GM12878 (cell line): ENCODE measurements at regions not wholly inside any gene's neighbourhood (a gene's known extent, or its start where the extent isn't known, plus 50 kb on each side); places are given as distances from the start of the nearest gene placed in this dataset.

Source experiments
- ATAC-seq: fragments of 200-7000 bp; cut with Tn5 transposase; 3 replicates; pipeline ENCODE4 v1.9.1; 2020; ENCODE audit warnings: mild to moderate bottlenecking, moderate library complexity
- BruUV-seq: library from RNA; stranded (reverse); fragments of 400-500 nt; replicated peaks from 2 replicates; lab custom pipeline; 2021; lab: Mats Ljungman, UMichigan
- CTCF ChIA-PET: fragments of 300-600 bp; sonication (Branson Sonifier 250); formaldehyde crosslinking; extraction: SDS; loops from one replicate; lab custom pipeline; 2021; ENCODE audit warnings: inconsistent platforms; lab: Yijun Ruan, JAX
- POLR2A ChIA-PET: fragments of 350-600 bp; formaldehyde crosslinking; extraction: SDS; loops from one replicate; lab custom pipeline; 2021; ENCODE audit warnings: inconsistent platforms; lab: Charles Lee
- RAD21 ChIA-PET: fragments of 300-600 bp; sonication (Branson Sonifier 250); formaldehyde crosslinking; loops from one replicate; lab custom pipeline; 2023; ENCODE audit warnings: antibody characterized with exemption; ENCODE audit not compliant: unreplicated experiment; lab: Charles Lee
- SMC1A ChIA-PET: fragments of 300-600 bp; sonication (Branson Sonifier 250); formaldehyde crosslinking; loops from one replicate; lab custom pipeline; 2023; ENCODE audit not compliant: unreplicated experiment, uncharacterized antibody; lab: Charles Lee
- DNase-seq: peaks from one replicate; pipeline ENCODE4 v3.0.0-alpha.2; 2011; ENCODE audit warnings: low read depth, low spot score
- FAIRE-seq: peaks from 3 replicates; lab custom pipeline; 2011; peaks lifted over from hg19 to GRCh38; lab: Jason Lieb, UNC
- H2AFZ ChIP-seq: 2 replicates; pipeline ENCODE4 v1.6.0; 2011; ENCODE audit warnings: low read depth, low read length, control low read depth; ENCODE audit not compliant: control insufficient read depth
- H3K27ac ChIP-seq: 2 replicates; pipeline ENCODE4 v1.5.1; 2011; ENCODE audit warnings: control low read depth; ENCODE audit not compliant: control insufficient read depth, insufficient read depth
- H3K27me3 ChIP-seq, 2 experiments: replicated peaks in 1 of 2; 2 replicates each; pipeline versions ENCODE4 v1.6.0 to v1.6.1; 2011; ENCODE audit warnings: low read length in 1 of 2; ENCODE audit not compliant: control insufficient read depth in 2 of 2, insufficient read depth in 2 of 2
- H3K36me3 ChIP-seq, 2 experiments: 2 replicates each; pipeline ENCODE4 v1.5.1; 2011; ENCODE audit warnings: low read length in 1 of 2; ENCODE audit not compliant: control insufficient read depth in 2 of 2, insufficient read depth in 2 of 2
- H3K4me1 ChIP-seq: 2 replicates; pipeline ENCODE4 v1.6.1; 2011; ENCODE audit warnings: mild to moderate bottlenecking, low read length, moderate library complexity, mixed read lengths; ENCODE audit not compliant: control insufficient read depth, insufficient read depth
- H3K4me2 ChIP-seq: 2 replicates; pipeline ENCODE4 v1.6.0; 2011; ENCODE audit warnings: control low read depth; ENCODE audit not compliant: control insufficient read depth, insufficient read depth
- H3K4me3 ChIP-seq: fragments of 200-600 bp; sonication (generic); 2 replicates; pipeline ENCODE4 v1.5.1; 2016
- H3K79me2 ChIP-seq: 2 replicates; pipeline ENCODE4 v1.6.0; 2011; ENCODE audit warnings: low read length; ENCODE audit not compliant: control insufficient read depth, insufficient read depth
- H3K9ac ChIP-seq: 2 replicates; pipeline ENCODE4 v1.8.0; 2011; ENCODE audit warnings: low read length, control low read depth, mixed read lengths; ENCODE audit not compliant: control insufficient read depth, insufficient read depth
- H3K9me3 ChIP-seq: replicated peaks from 3 replicates; pipeline ENCODE4 v1.5.1; 2011; ENCODE audit warnings: mild to moderate bottlenecking, low read length; ENCODE audit not compliant: control insufficient read depth, insufficient read depth
- H4K20me1 ChIP-seq: 2 replicates; pipeline ENCODE4 v1.6.0; 2011; ENCODE audit not compliant: control insufficient read depth, insufficient read depth
- CHD1 ChIP-seq: IDR thresholded peaks from 2 replicates; pipeline ENCODE4 v1.6.1; 2012; ENCODE audit warnings: low read depth, low read length, improper control_type of control experiment
- CREM ChIP-seq: IDR thresholded peaks from 2 replicates; pipeline ENCODE4 v1.6.1; 2014; ENCODE audit warnings: antibody characterized with exemption, low read depth
- EP300 ChIP-seq, 2 experiments: fragments of 150-350 bp in 1 of 2; IDR thresholded peaks; 2 replicates each; pipeline ENCODE4 v1.6.1; 2011 to 2012; ENCODE audit warnings: low read depth in 2 of 2, low read length in 2 of 2, borderline replicate concordance in 1 of 2, improper control_type of control experiment in 1 of 2, inconsistent platforms in 1 of 2; ENCODE audit not compliant: control insufficient read depth in 1 of 2
- EZH2 ChIP-seq: IDR thresholded peaks from 2 replicates; pipeline ENCODE4 v1.6.1; 2012; ENCODE audit warnings: low read depth, mild to moderate bottlenecking, control low read depth, inconsistent platforms, low read length, borderline replicate concordance; ENCODE audit not compliant: control insufficient read depth
- MTA2 ChIP-seq: fragments of 450-650 bp; IDR thresholded peaks from 2 replicates; pipeline ENCODE4 v1.6.1; 2016; ENCODE audit warnings: low read depth, mild to moderate bottlenecking, moderate library complexity
- NFIC ChIP-seq: IDR thresholded peaks from 2 replicates; pipeline ENCODE4 v1.6.1; 2012; ENCODE audit warnings: low read depth, mild to moderate bottlenecking, inconsistent platforms, low read length, moderate library complexity
- NR2C2 ChIP-seq: IDR thresholded peaks from 2 replicates; pipeline ENCODE4 v1.6.1; 2011; ENCODE audit warnings: borderline replicate concordance, low read depth; ENCODE audit not compliant: control insufficient read depth, insufficient read length
- PML ChIP-seq: IDR thresholded peaks from 2 replicates; pipeline ENCODE4 v1.6.1; 2012; ENCODE audit warnings: low read length, inconsistent platforms
- ZNF622 ChIP-seq: fragments of 450-650 bp; IDR thresholded peaks from 2 replicates; pipeline ENCODE4 v1.6.1; 2017; ENCODE audit warnings: mild to moderate bottlenecking, inconsistent platforms
- WGBS: methylation state at CpG from one replicate; pipeline ENCODE4 v1.1.6; 2016; ENCODE audit warnings: low lambda C conversion rate; ENCODE audit not compliant: insufficient replicate concordance, insufficient coverage; ENCODE audit errors: missing lambda C conversion rate; 5-methylcytosine and 5-hydroxymethylcytosine counted together
- in situ Hi-C: fragments of 300-500 bp; cut with MboI; formaldehyde crosslinking; loops from 9 replicates; pipeline ENCODE4 v1.14.3; 2018; ENCODE audit warnings: mixed read lengths
- intact Hi-C: fragments of 100-400 bp; cut with micrococcal nuclease; formaldehyde crosslinking; loops from one replicate; pipeline ENCODE4 v1.14.2; 2022; ENCODE audit not compliant: unreplicated experiment
- TF ChIP-seq, protein P1 (sequence below): fragments of 450-650 bp; IDR thresholded peaks from 2 replicates; pipeline ENCODE4 v1.6.1; 2017; ENCODE audit warnings: mild to moderate bottlenecking, low read depth, inconsistent platforms; ENCODE audit not compliant: poor library complexity, severe bottlenecking
- TF ChIP-seq, protein P2 (sequence below): fragments of 150-350 bp; IDR thresholded peaks from 2 replicates; pipeline ENCODE4 v1.6.1; 2014; ENCODE audit warnings: mild to moderate bottlenecking, low read depth, low read length
- TF ChIP-seq, protein P3 (sequence below): IDR thresholded peaks from 2 replicates; pipeline ENCODE4 v1.6.1; 2011; ENCODE audit warnings: borderline replicate concordance, low read depth, mild to moderate bottlenecking, moderate library complexity, low read length; ENCODE audit not compliant: insufficient read depth, poor library complexity, severe bottlenecking

DNA sequence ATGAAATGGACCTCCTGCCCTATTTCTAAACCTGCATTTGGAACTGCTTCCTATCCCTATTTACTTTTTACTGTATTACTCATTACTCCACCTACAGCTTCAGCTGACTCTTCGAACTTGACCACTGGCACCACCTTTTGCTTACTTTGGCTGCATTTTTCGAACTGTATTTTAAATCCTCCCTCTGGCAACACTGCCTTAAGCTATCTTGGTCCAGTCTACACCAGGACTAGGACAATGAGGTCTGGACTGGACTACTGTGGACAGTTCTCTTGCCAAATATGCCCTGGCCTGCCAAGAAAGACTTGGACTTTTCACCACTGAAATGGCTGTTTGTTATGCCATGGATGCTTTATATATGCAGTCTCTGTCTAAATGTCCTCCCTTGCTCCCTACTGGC, 328.1 kb downstream of the BTG1 start (continued):
- TF ChIP-seq, protein P1, sequence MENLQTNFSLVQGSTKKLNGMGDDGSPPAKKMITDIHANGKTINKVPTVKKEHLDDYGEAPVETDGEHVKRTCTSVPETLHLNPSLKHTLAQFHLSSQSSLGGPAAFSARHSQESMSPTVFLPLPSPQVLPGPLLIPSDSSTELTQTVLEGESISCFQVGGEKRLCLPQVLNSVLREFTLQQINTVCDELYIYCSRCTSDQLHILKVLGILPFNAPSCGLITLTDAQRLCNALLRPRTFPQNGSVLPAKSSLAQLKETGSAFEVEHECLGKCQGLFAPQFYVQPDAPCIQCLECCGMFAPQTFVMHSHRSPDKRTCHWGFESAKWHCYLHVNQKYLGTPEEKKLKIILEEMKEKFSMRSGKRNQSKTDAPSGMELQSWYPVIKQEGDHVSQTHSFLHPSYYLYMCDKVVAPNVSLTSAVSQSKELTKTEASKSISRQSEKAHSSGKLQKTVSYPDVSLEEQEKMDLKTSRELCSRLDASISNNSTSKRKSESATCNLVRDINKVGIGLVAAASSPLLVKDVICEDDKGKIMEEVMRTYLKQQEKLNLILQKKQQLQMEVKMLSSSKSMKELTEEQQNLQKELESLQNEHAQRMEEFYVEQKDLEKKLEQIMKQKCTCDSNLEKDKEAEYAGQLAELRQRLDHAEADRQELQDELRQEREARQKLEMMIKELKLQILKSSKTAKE, result no peak
- no peak for TF ChIP-seq PML
- no peak for TF ChIP-seq CHD1

DNA sequence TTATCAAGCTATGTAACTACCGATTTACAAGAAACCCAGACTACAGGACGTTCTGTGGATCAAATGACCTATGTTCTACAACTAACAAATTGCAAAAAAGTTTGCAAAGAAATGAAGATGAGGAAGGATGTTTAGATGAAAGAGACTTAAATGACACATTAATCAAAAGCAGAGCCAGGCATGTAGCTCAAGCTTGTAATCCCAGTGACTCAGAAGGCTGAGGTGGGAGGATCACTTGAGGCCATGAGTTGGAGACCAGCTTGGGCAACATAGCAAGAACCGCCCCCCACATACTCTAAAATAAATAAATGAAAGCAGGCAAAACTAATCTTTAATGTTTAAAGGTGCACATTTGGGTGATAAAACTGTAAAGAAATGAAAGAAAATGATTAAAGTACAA, 331.9 kb downstream of the BTG1 start:
- BruUV-seq, result no TSS peak
- ChIA-PET SMC1A (interaction anchor here (0.8 to 3.2 kb wide), 5 partner anchors 15 to 689 kb away, joined by 3 to 15 read pairs (median 5); no protein-coding TSS in a partner anchor), RAD21 (interaction anchor here (2.4 kb wide), 1 partner anchor 12 kb away, joined by 6 read pairs; no protein-coding TSS in a partner anchor), CTCF (interaction anchor here (0.8 to 4.7 kb wide), 5 partner anchors 13 to 432 kb away, joined by 3 to 29 read pairs (median 13); partner anchors contain the start of gene BTG1), POLR2A (no interaction called here)
- Histone ChIP-seq H4K20me1 (no peaks in the 10 kb centered on the region), H3K27ac (no peak overlapping the region), H3K9ac (no peak overlapping the region), H3K4me1 (no peaks in the 10 kb centered on the region), H3K4me2 (no peak overlapping the region), H3K36me3 (no peaks in the 10 kb centered on the region), H3K9me3 (no peaks in the 10 kb centered on the region), H2AFZ (no peak overlapping the region), H3K79me2 (no peaks in the 10 kb centered on the region), H3K27me3 (no peaks in the 10 kb centered on the region), H3K4me3 (no peak overlapping the region)
- in situ Hi-C loops, result loop anchor here (5.0 to 10.0 kb wide), 3 partner anchors 324 to 759 kb away; no protein-coding TSS in a partner anchor
- DNase-seq (no peak), FAIRE-seq (no peak), ATAC-seq (no peak)
- TF ChIP-seq, protein P2, sequence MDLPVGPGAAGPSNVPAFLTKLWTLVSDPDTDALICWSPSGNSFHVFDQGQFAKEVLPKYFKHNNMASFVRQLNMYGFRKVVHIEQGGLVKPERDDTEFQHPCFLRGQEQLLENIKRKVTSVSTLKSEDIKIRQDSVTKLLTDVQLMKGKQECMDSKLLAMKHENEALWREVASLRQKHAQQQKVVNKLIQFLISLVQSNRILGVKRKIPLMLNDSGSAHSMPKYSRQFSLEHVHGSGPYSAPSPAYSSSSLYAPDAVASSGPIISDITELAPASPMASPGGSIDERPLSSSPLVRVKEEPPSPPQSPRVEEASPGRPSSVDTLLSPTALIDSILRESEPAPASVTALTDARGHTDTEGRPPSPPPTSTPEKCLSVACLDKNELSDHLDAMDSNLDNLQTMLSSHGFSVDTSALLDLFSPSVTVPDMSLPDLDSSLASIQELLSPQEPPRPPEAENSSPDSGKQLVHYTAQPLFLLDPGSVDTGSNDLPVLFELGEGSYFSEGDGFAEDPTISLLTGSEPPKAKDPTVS, result no peak
- TF ChIP-seq MTA2, result no peak
- TF ChIP-seq, protein P3, sequence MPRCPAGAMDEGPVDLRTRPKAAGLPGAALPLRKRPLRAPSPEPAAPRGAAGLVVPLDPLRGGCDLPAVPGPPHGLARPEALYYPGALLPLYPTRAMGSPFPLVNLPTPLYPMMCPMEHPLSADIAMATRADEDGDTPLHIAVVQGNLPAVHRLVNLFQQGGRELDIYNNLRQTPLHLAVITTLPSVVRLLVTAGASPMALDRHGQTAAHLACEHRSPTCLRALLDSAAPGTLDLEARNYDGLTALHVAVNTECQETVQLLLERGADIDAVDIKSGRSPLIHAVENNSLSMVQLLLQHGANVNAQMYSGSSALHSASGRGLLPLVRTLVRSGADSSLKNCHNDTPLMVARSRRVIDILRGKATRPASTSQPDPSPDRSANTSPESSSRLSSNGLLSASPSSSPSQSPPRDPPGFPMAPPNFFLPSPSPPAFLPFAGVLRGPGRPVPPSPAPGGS, result no peak
- TF ChIP-seq EZH2, result no peak
- no peak for TF ChIP-seq NR2C2
- TF ChIP-seq EP300 (IDR thresholded peaks at IDR 0.05; ENCODE audit: borderline replicate concordance in 1 of 2, control insufficient read depth in 1 of 2, low read depth in 2 of 2, low read length in 2 of 2), result no peak
- no peak for TF ChIP-seq ZNF622
- no peak for TF ChIP-seq CREM
- no peak for TF ChIP-seq NFIC
- 74% methylated on average over 3 of the region's 3 CpGs for WGBS
- intact Hi-C loops, result loop anchor here (5.0 kb wide), 3 partner anchors 219 to 839 kb away; no protein-coding TSS in a partner anchor
